IPS DF 6.9 (cell line): ENCODE measurements at regions not wholly inside any gene's neighbourhood (a gene's known extent, or its start where the extent isn't known, plus 50 kb on each side); places are given as distances from the start of the nearest gene placed in this dataset.
"Not testable (repeated sequence)": the region's sequence is repeated elsewhere in the genome, so short reads cannot be mapped to it uniquely, and the experiment has no call there.

Experiments
- DNase-seq: peaks from one replicate; pipeline ENCODE4 v3.0.0-alpha.2; 2013; ENCODE audit warnings: low read depth, low spot score
- H3K27ac ChIP-seq: one replicate; pipeline ENCODE4 v1.5.1; 2013; ENCODE audit warnings: low read length, control low read depth
- H3K27me3 ChIP-seq: 2 replicates; pipeline ENCODE4 v1.6.1; 2013; ENCODE audit warnings: mild to moderate bottlenecking, low read length; ENCODE audit not compliant: control insufficient read depth, insufficient read depth
- H3K36me3 ChIP-seq: 2 replicates; pipeline ENCODE4 v1.6.1; 2013; ENCODE audit warnings: low read length; ENCODE audit not compliant: control insufficient read depth, insufficient read depth
- H3K4me1 ChIP-seq: 2 replicates; pipeline ENCODE4 v1.6.1; 2013; ENCODE audit warnings: low read length; ENCODE audit not compliant: control insufficient read depth, insufficient read depth
- H3K4me3 ChIP-seq: 2 replicates; pipeline ENCODE4 v1.5.1; 2013; ENCODE audit warnings: mild to moderate bottlenecking, low read length
- H3K9me3 ChIP-seq: 2 replicates; pipeline ENCODE4 v1.6.1; 2013; ENCODE audit warnings: low read length, inconsistent platforms; ENCODE audit not compliant: control insufficient read depth, insufficient read depth
- WGBS: extraction: QIAGEN DNeasy Blood & Tissue Kit; methylation state at CpG from one replicate; pipeline ENCODE4 v1.1.7; 2013; ENCODE audit warnings: mixed read lengths, missing lambda C conversion rate; ENCODE audit not compliant: insufficient read length, insufficient coverage; 5-methylcytosine and 5-hydroxymethylcytosine counted together

GRCh38 chr3:104298662-104299061 lies 1068.0 kb upstream of the ALCAM start:
- Histone ChIP-seq H3K27me3 (no peaks in the 10 kb centered on the region), H3K9me3 (no peaks in the 10 kb centered on the region), H3K36me3 (no peaks in the 10 kb centered on the region), H3K4me1 (no peaks in the 10 kb centered on the region), H3K4me3 (no peak overlapping the region), H3K27ac (no peak overlapping the region)
- no CpG with 5 or more reads among the region's 2 CpGs for WGBS
- DNase-seq = no peak

- H3K27me3 ChIP-seq = no peaks in the 10 kb centered on the region
- no peak overlapping the region for H3K4me3 ChIP-seq
- H3K9me3 ChIP-seq = no peaks in the 10 kb centered on the region; the same call in 1 of the 2 replicates
- no peaks in the 10 kb centered on the region for H3K4me1 ChIP-seq
- WGBS = no CpG with 5 or more reads among the region's 1 CpG
- no peak overlapping the region for H3K27ac ChIP-seq
- no peaks in the 10 kb centered on the region for H3K36me3 ChIP-seq
- DNase-seq = no peak
These were observed 1050.6 kb upstream of the ALCAM start for GRCh38 chr3:104316118-104316517.

GRCh38 chr3:104323226-104323625 lies 1043.5 kb upstream of the ALCAM start:
- no peaks in the 10 kb centered on the region for H3K27me3 ChIP-seq
- no peak overlapping the region for H3K27ac ChIP-seq
- H3K4me3 ChIP-seq = no peak overlapping the region
- no peaks in the 10 kb centered on the region for H3K9me3 ChIP-seq
- no CpG with 5 or more reads among the region's 2 CpGs for whole genome bisulfite sequencing
- no peak for DNase-seq
- no peaks in the 10 kb centered on the region for H3K4me1 ChIP-seq
- H3K36me3 ChIP-seq = no peaks in the 10 kb centered on the region

GRCh38 chr3:104347291-104347690 lies 1019.4 kb upstream of the ALCAM start:
- H3K4me1 ChIP-seq = no peaks in the 10 kb centered on the region
- no CpG with 5 or more reads among the region's 1 CpG for WGBS
- no peak for DNase-seq
- no peak overlapping the region for H3K4me3 ChIP-seq
- no peaks in the 10 kb centered on the region for H3K9me3 ChIP-seq
- no peaks in the 10 kb centered on the region for H3K36me3 ChIP-seq
- no peak overlapping the region for H3K27ac ChIP-seq
- no peaks in the 10 kb centered on the region for H3K27me3 ChIP-seq

GRCh38 chr3:104349836-104350235 lies 1016.9 kb upstream of the ALCAM start:
- Histone ChIP-seq H3K36me3 (no peaks in the 10 kb centered on the region), H3K4me1 (no peaks in the 10 kb centered on the region)
- WGBS = no CpG with 5 or more reads among the region's 1 CpG

GRCh38 chr3:104353951-104354350 lies 1012.8 kb upstream of the ALCAM start:
- H3K9me3 ChIP-seq = no peaks in the 10 kb centered on the region
- H3K27ac ChIP-seq = no peak overlapping the region
- no peaks in the 10 kb centered on the region for H3K36me3 ChIP-seq
- DNase-seq = no peak
- H3K4me3 ChIP-seq = no peak overlapping the region
- no peaks in the 10 kb centered on the region for H3K4me1 ChIP-seq
- no peaks in the 10 kb centered on the region for H3K27me3 ChIP-seq

More at GRCh38 chr3:104349836-104350235, 1016.9 kb upstream of the ALCAM start:
- Histone ChIP-seq H3K27ac (no peak overlapping the region), H3K9me3 (no peaks in the 10 kb centered on the region), H3K27me3 (no peaks in the 10 kb centered on the region), H3K4me3 (no peak overlapping the region)
- DNase-seq = no peak

- H3K36me3 ChIP-seq = no peaks in the 10 kb centered on the region
- no CpG with 5 or more reads among the region's 4 CpGs for WGBS
- H3K4me3 ChIP-seq = no peak overlapping the region
- H3K27me3 ChIP-seq = no peaks in the 10 kb centered on the region
- H3K27ac ChIP-seq = no peak overlapping the region
- H3K4me1 ChIP-seq = no peaks in the 10 kb centered on the region
- no peaks in the 10 kb centered on the region for H3K9me3 ChIP-seq
- DNase-seq = no peak
These were observed 1007.2 kb upstream of the ALCAM start for GRCh38 chr3:104359546-104359945.

- Histone ChIP-seq H3K4me3 (no peak overlapping the region), H3K9me3 (no peaks in the 10 kb centered on the region), H3K27me3 (no peaks in the 10 kb centered on the region), H3K36me3 (no peaks in the 10 kb centered on the region), H3K27ac (no peak overlapping the region), H3K4me1 (no peaks in the 10 kb centered on the region)
- DNase-seq = no peak
These were observed 1006.7 kb upstream of the ALCAM start for GRCh38 chr3:104360038-104360437.

GRCh38 chr3:104361748-104362147 lies 1005.0 kb upstream of the ALCAM start:
- H3K27me3 ChIP-seq, H3K4me1 ChIP-seq, H3K4me3 ChIP-seq, H3K9me3 ChIP-seq, H3K36me3 ChIP-seq, DNase-seq, H3K27ac ChIP-seq: not testable (repeated sequence)
- no CpG with 5 or more reads among the region's 8 CpGs for WGBS

GRCh38 chr3:104362319-104362718 lies 1004.4 kb upstream of the ALCAM start:
- no peak overlapping the region for H3K27ac ChIP-seq
- no peaks in the 10 kb centered on the region for H3K36me3 ChIP-seq
- H3K4me1 ChIP-seq = no peaks in the 10 kb centered on the region
- DNase-seq = no peak
- no peak overlapping the region for H3K4me3 ChIP-seq
- no CpG with 5 or more reads among the region's 6 CpGs for WGBS
- H3K9me3 ChIP-seq = no peaks in the 10 kb centered on the region
- no peaks in the 10 kb centered on the region for H3K27me3 ChIP-seq

GRCh38 chr3:104367000-104367399 lies 999.7 kb upstream of the ALCAM start:
- DNase-seq = no peak
- H3K36me3 ChIP-seq = no peaks in the 10 kb centered on the region
- no peak overlapping the region for H3K27ac ChIP-seq
- H3K4me3 ChIP-seq = no peak overlapping the region
- WGBS = no CpG with 5 or more reads among the region's 3 CpGs
- H3K4me1 ChIP-seq = no peaks in the 10 kb centered on the region
- H3K27me3 ChIP-seq = no peaks in the 10 kb centered on the region
- no peaks in the 10 kb centered on the region for H3K9me3 ChIP-seq
